ENCODE measurements at regions not wholly inside any gene's neighbourhood (a gene's known extent, or its start where the extent isn't known, plus 50 kb on each side); places are given as distances from the start of the nearest gene placed in this dataset.
A peak's percentile ranks its signal among the peaks of the same experiment; 100 is the strongest.

DNA sequence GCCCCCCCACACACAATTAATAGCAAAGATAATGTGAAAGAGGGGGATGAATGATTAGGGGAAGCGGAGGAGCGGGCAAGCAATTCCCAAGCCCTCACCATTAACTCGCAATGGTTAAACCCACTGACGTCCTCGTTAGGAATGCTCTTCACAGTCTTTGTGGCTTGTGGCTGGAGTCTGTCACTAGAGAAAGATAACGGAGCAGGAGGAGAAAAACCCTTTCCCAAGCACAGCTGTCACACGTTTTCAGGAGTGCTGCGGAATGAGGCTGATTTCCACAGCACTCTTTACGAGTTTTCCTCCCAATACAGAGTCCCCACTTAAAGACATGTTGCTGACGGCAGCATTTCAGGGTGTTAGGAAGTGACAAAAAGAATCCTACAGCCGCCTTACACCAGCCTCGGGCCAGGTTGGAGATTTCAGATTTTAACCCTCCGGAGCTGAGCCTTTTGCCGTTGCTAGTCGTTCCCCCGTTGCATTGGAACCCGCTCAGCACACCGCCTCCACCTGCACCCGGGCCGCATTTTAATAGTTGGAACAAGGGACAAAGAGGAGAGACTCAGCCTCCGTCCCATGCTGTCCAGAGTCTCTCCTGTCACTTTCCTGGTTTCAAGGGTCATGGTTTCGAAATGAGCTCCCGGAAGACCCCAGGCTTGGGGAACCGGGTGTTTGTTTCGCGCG, 92.2 kb downstream of the GEMIN8 start:
- TF ChIP-seq CTCF (IDR thresholded peaks at IDR 0.05) (no peak), EP300 (IDR thresholded peaks at IDR 0.05) (peak in 1 of 2 donors; percentile 47), POLR2A (IDR thresholded peaks at IDR 0.05) (no peak)
